SK-N-SH (cell line): ENCODE measurements at regions not wholly inside any gene's neighbourhood (a gene's known extent, or its start where the extent isn't known, plus 50 kb on each side); places are given as distances from the start of the nearest gene placed in this dataset.

Experiments used
- CTCF ChIA-PET: fragments of 300-600, 350-600 bp; formaldehyde crosslinking; extraction: SDS; loops from one replicate; lab custom pipeline; 2021; lab: Yijun Ruan, JAX
- POLR2A ChIA-PET: fragments of 350-600 bp; sonication (Branson Sonifier 250); formaldehyde crosslinking; extraction: SDS; loops from one replicate; lab custom pipeline; 2020; ENCODE audit warnings: antibody characterized with exemption, inconsistent platforms; lab: Yijun Ruan, JAX
- DNase-seq: peaks from one replicate; pipeline ENCODE4 v3.0.0; 2012
- H2AFZ ChIP-seq: fragments of 200-600 bp; sonication (generic); 2 replicates; pipeline ENCODE4 v1.8.1; 2016; ENCODE audit warnings: antibody characterized with exemption, mild to moderate bottlenecking, low read depth
- H3F3A ChIP-seq: fragments of 200-600 bp; sonication (generic); replicated peaks from 2 replicates; pipeline ENCODE3; 2016; ENCODE audit warnings: antibody characterized with exemption, mild to moderate bottlenecking; ENCODE audit not compliant: insufficient read depth
- H3K27ac ChIP-seq, 2 experiments: fragments of 200-500 bp in 1 of 2; fragments of 200-600 bp in 1 of 2; sonication (Bioruptor generic) in 1 of 2; sonication (generic), shearing (Covaris generic) in 1 of 2; 2 replicates each; pipeline versions ENCODE4 v1.5.1 to v1.6.1; 2014 to 2016; ENCODE audit warnings: low read depth in 2 of 2, inconsistent platforms in 1 of 2, low read length in 1 of 2, mild to moderate bottlenecking in 1 of 2, mixed read lengths in 1 of 2
- H3K27me3 ChIP-seq: fragments of 200-600 bp; sonication (generic), shearing (Covaris generic); 2 replicates; pipeline ENCODE4 v1.6.1; 2016; ENCODE audit warnings: mixed run types; ENCODE audit not compliant: insufficient read depth
- H3K36me3 ChIP-seq, 2 experiments: fragments of 200-500 bp in 1 of 2; fragments of 200-600 bp in 1 of 2; sonication (Bioruptor generic) in 1 of 2; sonication (generic) in 1 of 2; replicated peaks in 1 of 2; 2 replicates each; pipeline versions ENCODE3 to v1.5.1; 2014 to 2016; ENCODE audit warnings: low read length in 1 of 2, mild to moderate bottlenecking in 1 of 2; ENCODE audit not compliant: insufficient read depth in 2 of 2, control insufficient read depth in 1 of 2
- H3K4me1 ChIP-seq, 2 experiments: fragments of 200-500 bp in 1 of 2; fragments of 200-600 bp in 1 of 2; sonication (Bioruptor generic) in 1 of 2; sonication (generic), shearing (Covaris generic) in 1 of 2; 2 replicates each; pipeline versions ENCODE4 v1.5.1 to v1.6.1; 2014 to 2016; ENCODE audit warnings: low read depth in 1 of 2, low read length in 1 of 2, mixed run types in 1 of 2; ENCODE audit not compliant: insufficient read depth in 2 of 2, control insufficient read depth in 1 of 2
- H3K4me2 ChIP-seq: fragments of 200-600 bp; sonication (generic), shearing (Covaris generic); 2 replicates; pipeline ENCODE4 v1.6.1; 2017; ENCODE audit warnings: mixed run types
- H3K4me3 ChIP-seq, 2 experiments: fragments of 200-500 bp in 1 of 2; fragments of 200-600 bp in 1 of 2; sonication (Bioruptor generic) in 1 of 2; sonication (generic), shearing (Covaris generic) in 1 of 2; 2 replicates each; pipeline versions ENCODE4 v1.5.1 to v1.8.1; 2014 to 2016; ENCODE audit warnings: low read depth in 2 of 2, inconsistent platforms in 1 of 2, low read length in 1 of 2, mild to moderate bottlenecking in 1 of 2, mixed read lengths in 1 of 2, moderate library complexity in 1 of 2
- H3K79me2 ChIP-seq: fragments of 200-600 bp; sonication (generic); 2 replicates; pipeline ENCODE4 v1.8.1; 2017; ENCODE audit warnings: mild to moderate bottlenecking; ENCODE audit not compliant: insufficient read depth
- H3K9ac ChIP-seq: fragments of 200-600 bp; sonication (generic); 2 replicates; pipeline ENCODE4 v1.6.1; 2017; ENCODE audit warnings: mixed run types
- H3K9me2 ChIP-seq: fragments of 200-600 bp; sonication (generic); 2 replicates; pipeline ENCODE4 v1.6.1; 2017; ENCODE audit warnings: mixed run types
- H3K9me3 ChIP-seq: fragments of 200-600 bp; sonication (generic); 2 replicates; pipeline ENCODE4 v1.6.1; 2017; ENCODE audit warnings: mixed run types, mild to moderate bottlenecking, moderate library complexity
- H4K20me1 ChIP-seq: fragments of 200-600 bp; sonication (generic); 2 replicates; pipeline ENCODE4 v1.6.1; 2017; ENCODE audit warnings: mild to moderate bottlenecking, mixed run types; ENCODE audit not compliant: insufficient read depth
- ELF1 ChIP-seq: IDR thresholded peaks from 2 replicates; pipeline ENCODE4 v1.4.0; 2012
- FOSL2 ChIP-seq: IDR thresholded peaks from 2 replicates; pipeline ENCODE4 v1.4.0; 2012; ENCODE audit warnings: low read depth, mild to moderate bottlenecking, moderate library complexity, borderline replicate concordance
- FOXM1 ChIP-seq: IDR thresholded peaks from 2 replicates; pipeline ENCODE4 v1.4.0; 2012; ENCODE audit warnings: low read depth, mild to moderate bottlenecking
- GABPA ChIP-seq: IDR thresholded peaks from 2 replicates; pipeline ENCODE4 v1.4.0; 2012; ENCODE audit warnings: low read depth, mild to moderate bottlenecking
- GATA2 ChIP-seq: sonication (generic); formaldehyde crosslinking; IDR thresholded peaks from 2 replicates; pipeline ENCODE4 v1.5.0; 2020; ENCODE audit warnings: mild to moderate bottlenecking, missing genetic modification reagents
- NRF1 ChIP-seq: IDR thresholded peaks from 2 replicates; pipeline ENCODE4 v1.6.1; 2012; ENCODE audit warnings: low read depth, mild to moderate bottlenecking, low read length
- RAD21 ChIP-seq: IDR thresholded peaks from 2 replicates; pipeline ENCODE4 v1.6.1; 2012; ENCODE audit warnings: mild to moderate bottlenecking, low read length
- RCOR1 ChIP-seq: fragments of 150-350 bp; IDR thresholded peaks from 2 replicates; pipeline ENCODE4 v1.6.1; 2017; ENCODE audit warnings: antibody characterized with exemption, low read length
- TAF1 ChIP-seq: IDR thresholded peaks from 2 replicates; pipeline ENCODE4 v1.6.1; 2012; ENCODE audit warnings: low read depth, mild to moderate bottlenecking, low read length, moderate library complexity, borderline replicate concordance
- YY1 ChIP-seq: IDR thresholded peaks from 2 replicates; pipeline ENCODE4 v1.4.0; 2012; ENCODE audit warnings: low read depth, mild to moderate bottlenecking
- WGBS: methylation state at CpG from one replicate; pipeline ENCODE4 v1.1.6; 2017; ENCODE audit warnings: low lambda C conversion rate; 5-methylcytosine and 5-hydroxymethylcytosine counted together
- TF ChIP-seq, protein P1 (sequence below): IDR thresholded peaks from 2 replicates; pipeline ENCODE4 v1.4.0; 2012; ENCODE audit warnings: low read depth, borderline replicate concordance
- TF ChIP-seq, protein P2 (sequence below): IDR thresholded peaks from 2 replicates; pipeline ENCODE4 v1.6.1; 2012; ENCODE audit warnings: mild to moderate bottlenecking, low read depth, low read length, moderate library complexity

DNA sequence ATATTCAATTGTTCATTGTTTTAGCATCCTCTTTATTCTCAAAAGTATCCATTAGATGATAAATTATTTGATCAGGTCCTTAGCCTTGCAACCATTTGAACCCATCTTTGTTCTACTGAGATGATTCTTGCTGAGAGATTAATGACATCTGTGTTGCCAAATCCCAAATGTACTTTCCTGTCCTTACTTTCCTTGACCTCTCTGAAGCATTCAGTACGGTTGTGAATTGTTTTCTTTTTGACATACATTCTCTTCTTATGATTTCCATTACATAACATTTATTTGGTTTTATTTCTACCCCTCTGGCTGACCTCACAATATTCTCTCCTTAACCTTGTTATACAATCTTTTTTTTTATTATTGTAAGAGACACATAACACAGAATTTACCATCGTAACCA, 1058.6 kb upstream of the CNTNAP5 start:
- Histone ChIP-seq H3K27me3 (no peaks in the 10 kb centered on the region), H3F3A (no peaks in the 10 kb centered on the region), H3K4me3 (no peak overlapping the region), H3K9me3 (0 out of 2 replicates have a peak, but pooled peaks cover 3% of the 10 kb centered on the region), H3K9ac (no peak overlapping the region), H2AFZ (no peak overlapping the region), H3K79me2 (no peaks in the 10 kb centered on the region), H4K20me1 (no peaks in the 10 kb centered on the region), H3K4me1 (no peaks in the 10 kb centered on the region), H3K9me2 (no peaks in the 10 kb centered on the region), H3K36me3 (no peaks in the 10 kb centered on the region), H3K27ac (no peak overlapping the region), H3K4me2 (no peak overlapping the region)
- TF ChIP-seq GATA2 (CRISPR knock-in tag) (no peak), RCOR1 (no peak), NRF1 (no peak), YY1 (no peak), FOSL2 (no peak)
- ChIA-PET CTCF (no interaction called here), POLR2A (no interaction called here)
- 16% methylated on average over 2 of the region's 2 CpGs for WGBS
- DNase-seq: no peak

DNA sequence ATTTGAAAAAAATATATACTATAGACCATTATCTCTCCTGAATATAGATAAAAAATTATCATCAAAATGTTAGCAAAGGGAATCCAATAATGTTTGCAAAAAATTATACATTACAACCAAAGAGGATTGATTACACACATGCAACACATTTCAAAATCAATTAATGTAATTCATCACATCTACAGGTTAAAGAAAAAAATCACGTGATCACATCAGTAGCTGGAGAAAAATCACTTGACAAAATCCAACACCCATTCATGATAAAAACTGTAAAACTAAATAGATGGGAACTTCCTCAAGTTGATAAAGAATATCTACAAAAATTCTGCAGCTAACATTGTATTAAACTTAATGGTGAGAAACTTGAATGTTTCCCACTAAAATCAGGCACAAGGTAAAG, 1047.5 kb upstream of the CNTNAP5 start:
- no peaks in the 10 kb centered on the region for H3K79me2 ChIP-seq
- DNase-seq: no peak
- H3K9me3 ChIP-seq: no peaks in the 10 kb centered on the region
- no peak overlapping the region for H3K4me2 ChIP-seq
- TF ChIP-seq RAD21 (no peak), FOSL2 (no peak), ELF1 (no peak), GABPA (no peak), FOXM1 (no peak), TAF1 (no peak)
- TF ChIP-seq, protein P1, sequence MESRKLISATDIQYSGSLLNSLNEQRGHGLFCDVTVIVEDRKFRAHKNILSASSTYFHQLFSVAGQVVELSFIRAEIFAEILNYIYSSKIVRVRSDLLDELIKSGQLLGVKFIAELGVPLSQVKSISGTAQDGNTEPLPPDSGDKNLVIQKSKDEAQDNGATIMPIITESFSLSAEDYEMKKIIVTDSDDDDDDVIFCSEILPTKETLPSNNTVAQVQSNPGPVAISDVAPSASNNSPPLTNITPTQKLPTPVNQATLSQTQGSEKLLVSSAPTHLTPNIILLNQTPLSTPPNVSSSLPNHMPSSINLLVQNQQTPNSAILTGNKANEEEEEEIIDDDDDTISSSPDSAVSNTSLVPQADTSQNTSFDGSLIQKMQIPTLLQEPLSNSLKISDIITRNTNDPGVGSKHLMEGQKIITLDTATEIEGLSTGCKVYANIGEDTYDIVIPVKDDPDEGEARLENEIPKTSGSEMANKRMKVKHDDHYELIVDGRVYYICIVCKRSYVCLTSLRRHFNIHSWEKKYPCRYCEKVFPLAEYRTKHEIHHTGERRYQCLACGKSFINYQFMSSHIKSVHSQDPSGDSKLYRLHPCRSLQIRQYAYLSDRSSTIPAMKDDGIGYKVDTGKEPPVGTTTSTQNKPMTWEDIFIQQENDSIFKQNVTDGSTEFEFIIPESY: no peak
- TF ChIP-seq, protein P2, sequence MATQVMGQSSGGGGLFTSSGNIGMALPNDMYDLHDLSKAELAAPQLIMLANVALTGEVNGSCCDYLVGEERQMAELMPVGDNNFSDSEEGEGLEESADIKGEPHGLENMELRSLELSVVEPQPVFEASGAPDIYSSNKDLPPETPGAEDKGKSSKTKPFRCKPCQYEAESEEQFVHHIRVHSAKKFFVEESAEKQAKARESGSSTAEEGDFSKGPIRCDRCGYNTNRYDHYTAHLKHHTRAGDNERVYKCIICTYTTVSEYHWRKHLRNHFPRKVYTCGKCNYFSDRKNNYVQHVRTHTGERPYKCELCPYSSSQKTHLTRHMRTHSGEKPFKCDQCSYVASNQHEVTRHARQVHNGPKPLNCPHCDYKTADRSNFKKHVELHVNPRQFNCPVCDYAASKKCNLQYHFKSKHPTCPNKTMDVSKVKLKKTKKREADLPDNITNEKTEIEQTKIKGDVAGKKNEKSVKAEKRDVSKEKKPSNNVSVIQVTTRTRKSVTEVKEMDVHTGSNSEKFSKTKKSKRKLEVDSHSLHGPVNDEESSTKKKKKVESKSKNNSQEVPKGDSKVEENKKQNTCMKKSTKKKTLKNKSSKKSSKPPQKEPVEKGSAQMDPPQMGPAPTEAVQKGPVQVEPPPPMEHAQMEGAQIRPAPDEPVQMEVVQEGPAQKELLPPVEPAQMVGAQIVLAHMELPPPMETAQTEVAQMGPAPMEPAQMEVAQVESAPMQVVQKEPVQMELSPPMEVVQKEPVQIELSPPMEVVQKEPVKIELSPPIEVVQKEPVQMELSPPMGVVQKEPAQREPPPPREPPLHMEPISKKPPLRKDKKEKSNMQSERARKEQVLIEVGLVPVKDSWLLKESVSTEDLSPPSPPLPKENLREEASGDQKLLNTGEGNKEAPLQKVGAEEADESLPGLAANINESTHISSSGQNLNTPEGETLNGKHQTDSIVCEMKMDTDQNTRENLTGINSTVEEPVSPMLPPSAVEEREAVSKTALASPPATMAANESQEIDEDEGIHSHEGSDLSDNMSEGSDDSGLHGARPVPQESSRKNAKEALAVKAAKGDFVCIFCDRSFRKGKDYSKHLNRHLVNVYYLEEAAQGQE: no peak
- TF ChIP-seq, all 33 proteins: peak for 0
- Histone ChIP-seq H3K4me3 (no peak overlapping the region), H4K20me1 (no peaks in the 10 kb centered on the region), H2AFZ (no peak overlapping the region), H3K36me3 (no peaks in the 10 kb centered on the region), H3K9ac (no peak overlapping the region), H3K27ac (no peak overlapping the region), H3F3A (no peaks in the 10 kb centered on the region), H3K9me2 (no peaks in the 10 kb centered on the region), H3K4me1 (no peaks in the 10 kb centered on the region; a peak in 1 of 4 replicates), H3K27me3 (no peaks in the 10 kb centered on the region)
- CTCF ChIA-PET: no interaction called here
- 27% methylated on average over 1 of the region's 1 CpG for WGBS
- POLR2A ChIA-PET: no interaction called here
